ENCODE measurements at regions not wholly inside any gene's neighbourhood (a gene's known extent, or its start where the extent isn't known, plus 50 kb on each side); places are given as distances from the start of the nearest gene placed in this dataset.

GRCh38 chr7:17523813-17524739 lies 225.6 kb downstream of the AHR start (continued):
- TF ChIP-seq KDM2A (CRISPR knock-in tag; IDR thresholded peaks at IDR 0.05; ENCODE audit: borderline replicate concordance, low read depth): peak; percentile 36; the same call in 1 of the 2 replicates
- no peak for TF ChIP-seq KLF6 (CRISPR knock-in tag; IDR thresholded peaks at IDR 0.05)
- TF ChIP-seq, protein P1, sequence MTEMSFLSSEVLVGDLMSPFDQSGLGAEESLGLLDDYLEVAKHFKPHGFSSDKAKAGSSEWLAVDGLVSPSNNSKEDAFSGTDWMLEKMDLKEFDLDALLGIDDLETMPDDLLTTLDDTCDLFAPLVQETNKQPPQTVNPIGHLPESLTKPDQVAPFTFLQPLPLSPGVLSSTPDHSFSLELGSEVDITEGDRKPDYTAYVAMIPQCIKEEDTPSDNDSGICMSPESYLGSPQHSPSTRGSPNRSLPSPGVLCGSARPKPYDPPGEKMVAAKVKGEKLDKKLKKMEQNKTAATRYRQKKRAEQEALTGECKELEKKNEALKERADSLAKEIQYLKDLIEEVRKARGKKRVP (CRISPR knock-in tag; IDR thresholded peaks at IDR 0.05): peak in 1 of 2 experiments; percentile 96; a peak in 2 of 4 replicates
- TF ChIP-seq ZNF296 (CRISPR knock-in tag; conservative IDR thresholded peaks at IDR 0.05): no peak
- TF ChIP-seq CC2D1A (CRISPR knock-in tag; IDR thresholded peaks at IDR 0.05): no peak
- TF ChIP-seq ZNF235 (CRISPR knock-in tag; IDR thresholded peaks at IDR 0.05; ENCODE audit: borderline replicate concordance): no peak
- TF ChIP-seq, protein P2, sequence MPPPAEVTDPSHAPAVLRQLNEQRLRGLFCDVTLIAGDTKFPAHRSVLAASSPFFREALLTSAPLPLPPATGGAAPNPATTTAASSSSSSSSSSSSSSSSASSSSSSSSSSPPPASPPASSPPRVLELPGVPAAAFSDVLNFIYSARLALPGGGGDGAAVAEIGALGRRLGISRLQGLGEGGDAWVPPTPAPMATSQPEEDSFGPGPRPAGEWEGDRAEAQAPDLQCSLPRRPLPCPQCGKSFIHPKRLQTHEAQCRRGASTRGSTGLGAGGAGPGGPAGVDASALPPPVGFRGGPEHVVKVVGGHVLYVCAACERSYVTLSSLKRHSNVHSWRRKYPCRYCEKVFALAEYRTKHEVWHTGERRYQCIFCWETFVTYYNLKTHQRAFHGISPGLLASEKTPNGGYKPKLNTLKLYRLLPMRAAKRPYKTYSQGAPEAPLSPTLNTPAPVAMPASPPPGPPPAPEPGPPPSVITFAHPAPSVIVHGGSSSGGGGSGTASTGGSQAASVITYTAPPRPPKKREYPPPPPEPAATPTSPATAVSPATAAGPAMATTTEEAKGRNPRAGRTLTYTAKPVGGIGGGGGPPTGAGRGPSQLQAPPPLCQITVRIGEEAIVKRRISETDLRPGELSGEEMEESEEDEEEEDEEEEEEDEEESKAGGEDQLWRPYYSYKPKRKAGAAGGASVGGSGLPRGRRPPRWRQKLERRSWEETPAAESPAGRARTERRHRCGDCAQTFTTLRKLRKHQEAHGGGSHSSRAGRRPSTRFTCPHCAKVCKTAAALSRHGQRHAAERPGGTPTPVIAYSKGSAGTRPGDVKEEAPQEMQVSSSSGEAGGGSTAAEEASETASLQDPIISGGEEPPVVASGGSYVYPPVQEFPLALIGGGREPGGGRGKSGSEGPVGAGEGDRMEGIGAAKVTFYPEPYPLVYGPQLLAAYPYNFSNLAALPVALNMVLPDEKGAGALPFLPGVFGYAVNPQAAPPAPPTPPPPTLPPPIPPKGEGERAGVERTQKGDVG (CRISPR knock-in tag; IDR thresholded peaks at IDR 0.05; ENCODE audit: borderline replicate concordance): no peak
- TF ChIP-seq ZBTB25 (CRISPR knock-in tag; IDR thresholded peaks at IDR 0.05): no peak
- TF ChIP-seq ZNF256 (CRISPR knock-in tag; conservative IDR thresholded peaks at IDR 0.05): no peak
- TF ChIP-seq NFKBIZ (CRISPR knock-in tag; IDR thresholded peaks at IDR 0.05): 0 out of 2 replicates have a peak, but pooled peaks have one; percentile 43
- TF ChIP-seq PCBP1 (IDR thresholded peaks at IDR 0.05; ENCODE audit: borderline replicate concordance, low read depth, low read length): no peak
- no peak for TF ChIP-seq ATRX (CRISPR knock-in tag; IDR thresholded peaks at IDR 0.05; ENCODE audit: borderline replicate concordance)
- TF ChIP-seq SIN3A (IDR thresholded peaks at IDR 0.05; ENCODE audit: borderline replicate concordance, low read depth, low read length): no peak
- TF ChIP-seq MZF1 (CRISPR knock-in tag; IDR thresholded peaks at IDR 0.05; ENCODE audit: borderline replicate concordance): no peak
- no peak for TF ChIP-seq KAT7 (CRISPR knock-in tag; IDR thresholded peaks at IDR 0.05; ENCODE audit: borderline replicate concordance)
- peak; percentile 29 for TF ChIP-seq ZEB1 (IDR thresholded peaks at IDR 0.05; ENCODE audit: insufficient replicate concordance, low read depth)
- TF ChIP-seq, protein P3, sequence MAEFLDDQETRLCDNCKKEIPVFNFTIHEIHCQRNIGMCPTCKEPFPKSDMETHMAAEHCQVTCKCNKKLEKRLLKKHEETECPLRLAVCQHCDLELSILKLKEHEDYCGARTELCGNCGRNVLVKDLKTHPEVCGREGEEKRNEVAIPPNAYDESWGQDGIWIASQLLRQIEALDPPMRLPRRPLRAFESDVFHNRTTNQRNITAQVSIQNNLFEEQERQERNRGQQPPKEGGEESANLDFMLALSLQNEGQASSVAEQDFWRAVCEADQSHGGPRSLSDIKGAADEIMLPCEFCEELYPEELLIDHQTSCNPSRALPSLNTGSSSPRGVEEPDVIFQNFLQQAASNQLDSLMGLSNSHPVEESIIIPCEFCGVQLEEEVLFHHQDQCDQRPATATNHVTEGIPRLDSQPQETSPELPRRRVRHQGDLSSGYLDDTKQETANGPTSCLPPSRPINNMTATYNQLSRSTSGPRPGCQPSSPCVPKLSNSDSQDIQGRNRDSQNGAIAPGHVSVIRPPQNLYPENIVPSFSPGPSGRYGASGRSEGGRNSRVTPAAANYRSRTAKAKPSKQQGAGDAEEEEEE (CRISPR knock-in tag; IDR thresholded peaks at IDR 0.05; ENCODE audit: borderline replicate concordance): no peak
- 0 out of 2 replicates have a peak, but pooled peaks have one; percentile 63 for TF ChIP-seq HNF4G (IDR thresholded peaks at IDR 0.05; ENCODE audit: borderline replicate concordance, low read depth, low read length)
- TF ChIP-seq HNF4G (CRISPR knock-in tag; IDR thresholded peaks at IDR 0.05; ENCODE audit: borderline replicate concordance, low read depth): no peak
- TF ChIP-seq MED1 (CRISPR knock-in tag; IDR thresholded peaks at IDR 0.05): 0 out of 2 replicates have a peak, but pooled peaks have one; percentile 22
- TF ChIP-seq NONO (IDR thresholded peaks at IDR 0.05): no peak
- no peak for TF ChIP-seq NONO (CRISPR knock-in tag; conservative IDR thresholded peaks at IDR 0.05)

All from HepG2 (cell line).